Panc1 (cell line): ENCODE measurements at regions not wholly inside any gene's neighbourhood (a gene's known extent, or its start where the extent isn't known, plus 50 kb on each side); places are given as distances from the start of the nearest gene placed in this dataset.

Experiments
- ATAC-seq: fragments of 200-7000 bp; cut with Tn5 transposase; 2 replicates; pipeline ENCODE4 v1.9.1; 2020; ENCODE audit warnings: mild to moderate bottlenecking, moderate library complexity
- BruUV-seq: library from RNA; stranded (reverse); fragments of 400-500 nt; replicated peaks from 2 replicates; lab custom pipeline; 2021; lab: Mats Ljungman, UMichigan
- CTCF ChIA-PET: fragments of 300-600 bp; sonication (Branson Sonifier 250); formaldehyde crosslinking; loops from one replicate; lab custom pipeline; 2022; ENCODE audit warnings: antibody characterized with exemption; lab: Charles Lee
- POLR2A ChIA-PET: fragments of 300-600 bp; sonication (Branson Sonifier 250); formaldehyde crosslinking; loops from one replicate; lab custom pipeline; 2022; ENCODE audit warnings: antibody characterized with exemption; lab: Charles Lee
- DNase-seq: peaks from one replicate; pipeline ENCODE4 v3.0.0-alpha.2; 2010; ENCODE audit warnings: low read depth, low spot score
- H3K27ac ChIP-seq: 2 replicates; pipeline ENCODE4 v1.5.1; 2011; ENCODE audit warnings: mild to moderate bottlenecking, low read length, inconsistent platforms
- H3K27me3 ChIP-seq: fragments of 200-500 bp; sonication (Bioruptor generic); 2 replicates; pipeline ENCODE4 v1.6.0; 2014; ENCODE audit warnings: low read length, inconsistent platforms; ENCODE audit not compliant: control insufficient read depth, insufficient read depth
- H3K36me3 ChIP-seq: fragments of 200-500 bp; sonication (Bioruptor generic); 2 replicates; pipeline ENCODE4 v1.5.1; 2014; ENCODE audit warnings: inconsistent platforms, mild to moderate bottlenecking, low read length, moderate library complexity; ENCODE audit not compliant: control insufficient read depth, insufficient read depth
- H3K4me1 ChIP-seq: 2 replicates; pipeline ENCODE4 v1.5.1; 2011; ENCODE audit warnings: inconsistent platforms, mild to moderate bottlenecking, low read length, moderate library complexity; ENCODE audit not compliant: control insufficient read depth, insufficient read depth
- H3K4me3 ChIP-seq, 2 experiments: 2 replicates each; pipeline ENCODE4 v1.5.1; 2011 to 2012; ENCODE audit warnings: low read depth in 2 of 2, low read length in 2 of 2, mild to moderate bottlenecking in 2 of 2, inconsistent platforms in 1 of 2, moderate library complexity in 1 of 2
- H3K9me3 ChIP-seq: fragments of 200-500 bp; sonication (Bioruptor generic); 2 replicates; pipeline ENCODE4 v1.5.1; 2014; ENCODE audit warnings: low read depth, mild to moderate bottlenecking, inconsistent platforms, low read length, moderate library complexity; ENCODE audit not compliant: control insufficient read depth, insufficient read depth
- CTCF ChIP-seq: fragments of 450-650 bp; IDR thresholded peaks from 2 replicates; pipeline ENCODE4 v1.5.1; 2017; ENCODE audit warnings: mild to moderate bottlenecking
- POLR2AphosphoS5 ChIP-seq: IDR thresholded peaks from 2 replicates; pipeline ENCODE4 v1.6.1; 2012; ENCODE audit warnings: mild to moderate bottlenecking, low read depth, low read length, moderate library complexity
- REST ChIP-seq, 2 experiments: IDR thresholded peaks; 2 replicates each; pipeline ENCODE4 v1.6.1; 2011 to 2012; ENCODE audit warnings: low read depth in 2 of 2, control low read depth in 1 of 2, low read length in 1 of 2, mild to moderate bottlenecking in 1 of 2, moderate library complexity in 1 of 2; ENCODE audit not compliant: insufficient read depth in 1 of 2
- SIN3A ChIP-seq: IDR thresholded peaks from 2 replicates; pipeline ENCODE4 v1.6.1; 2012; ENCODE audit warnings: low read depth, mild to moderate bottlenecking, low read length, moderate library complexity, borderline replicate concordance; ENCODE audit not compliant: insufficient read depth
- TCF7L2 ChIP-seq: IDR thresholded peaks from 2 replicates; pipeline ENCODE4 v1.6.1; 2011; ENCODE audit warnings: mild to moderate bottlenecking, low read depth, low read length, inconsistent platforms
- in situ Hi-C: cut with HindIII; loops from 2 replicates; pipeline ENCODE4 v1.10.0; 2016; ENCODE audit warnings: low sequenced_read_pairs, low pct_unique_long_range_greater_than_20kb
- intact Hi-C: fragments of 100-400 bp; cut with micrococcal nuclease; formaldehyde crosslinking; loops from one replicate; pipeline ENCODE4 v1.10.0; 2022; ENCODE audit not compliant: unreplicated experiment

DNA sequence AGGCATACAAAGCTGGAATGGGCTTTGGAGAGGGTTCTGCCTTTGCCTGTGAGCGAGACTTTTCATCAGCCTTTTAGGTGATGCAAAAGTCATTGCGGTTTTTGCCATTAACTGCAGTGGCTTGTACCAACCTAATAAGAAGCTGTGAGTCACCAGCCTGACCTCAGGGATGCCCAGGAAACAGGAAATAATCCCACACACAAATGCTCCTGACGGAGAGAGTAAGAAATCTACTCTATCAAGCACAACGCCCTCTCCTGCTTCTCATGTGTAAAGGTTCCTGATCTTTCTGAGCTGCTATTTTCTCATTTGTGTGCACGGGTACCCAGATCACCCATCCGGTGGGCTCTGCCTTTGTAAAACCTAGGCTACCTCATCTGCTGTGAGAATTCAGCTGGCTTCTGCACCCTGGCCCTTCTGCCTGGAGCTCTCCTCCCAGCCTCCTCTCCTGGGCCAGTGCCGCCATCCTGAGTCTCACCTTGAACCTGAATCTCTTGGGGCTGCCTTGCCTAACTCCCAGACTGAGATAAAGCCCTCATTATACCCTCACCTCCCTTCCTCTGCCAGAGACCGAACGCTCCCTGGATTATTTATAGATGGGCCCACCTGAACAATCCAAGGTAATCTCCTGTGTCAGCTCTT is 299.7 kb downstream of the C16orf95 start:
- Histone ChIP-seq H3K9me3 (no peaks in the 10 kb centered on the region), H3K4me1 (no peaks in the 10 kb centered on the region), H3K27ac (no peak overlapping the region), H3K27me3 (no peaks in the 10 kb centered on the region), H3K4me3 (no peak overlapping the region), H3K36me3 (no peaks in the 10 kb centered on the region)
- no TSS peak for BruUV-seq
- intact Hi-C loops (no loop called here), in situ Hi-C loops (no loop called here)
- peak; percentile 39 for DNase-seq
- ChIA-PET POLR2A (interaction anchor here (0.6 kb wide), 1 partner anchor 176 kb away, joined by 3 read pairs; no protein-coding TSS in a partner anchor), CTCF (interaction anchor here (0.6 to 1.0 kb wide), 3 partner anchors 10 to 453 kb away, joined by 3 to 4 read pairs (median 3); no protein-coding TSS in a partner anchor)
- no peak for TF ChIP-seq TCF7L2
- no peak for TF ChIP-seq REST (IDR thresholded peaks at IDR 0.05; ENCODE audit: insufficient read depth in 1 of 2, low read depth in 2 of 2, low read length in 1 of 2)
- TF ChIP-seq CTCF, result peak; percentile 54; the same call in 1 of the 2 replicates
- TF ChIP-seq POLR2AphosphoS5, result no peak
- peak; percentile 92 for ATAC-seq

DNA sequence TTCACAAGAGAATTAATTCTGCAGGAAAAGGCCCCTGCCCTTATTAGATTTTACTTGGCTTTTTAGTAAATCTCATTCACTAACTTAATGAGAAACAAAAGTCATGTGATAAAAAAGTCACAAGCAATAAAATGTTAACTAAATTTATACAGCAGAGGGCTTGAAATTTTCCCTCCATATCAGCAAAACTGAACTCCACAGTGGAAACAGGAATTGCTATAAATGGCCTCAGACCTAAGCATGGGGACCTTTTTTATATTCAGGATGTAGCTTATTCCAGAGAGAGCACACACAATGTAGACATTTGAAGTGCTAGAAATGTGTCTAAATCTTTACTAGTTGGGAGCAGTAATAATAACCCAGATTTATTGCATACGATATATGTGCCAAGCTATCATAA is 291.5 kb downstream of the C16orf95 start:
- Histone ChIP-seq H3K36me3 (no peaks in the 10 kb centered on the region), H3K27me3 (no peaks in the 10 kb centered on the region), H3K27ac (no peak overlapping the region), H3K9me3 (no peaks in the 10 kb centered on the region), H3K4me1 (no peaks in the 10 kb centered on the region), H3K4me3 (no peak overlapping the region)
- in situ Hi-C loops, result no loop called here
- ChIA-PET POLR2A (interaction anchor here (0.6 kb wide), 1 partner anchor 464 kb away, joined by 4 read pairs; no protein-coding TSS in a partner anchor), CTCF (no interaction called here)
- no TSS peak for BruUV-seq
- intact Hi-C loops, result no loop called here
- ATAC-seq (no peak), DNase-seq (no peak)
- no peak for TF ChIP-seq REST (IDR thresholded peaks at IDR 0.05; ENCODE audit: insufficient read depth in 1 of 2, low read depth in 2 of 2, low read length in 1 of 2)
- no peak for TF ChIP-seq POLR2AphosphoS5
- no peak for TF ChIP-seq SIN3A
- TF ChIP-seq CTCF, result no peak
- TF ChIP-seq TCF7L2, result no peak
